ENCODE measurements at regions not wholly inside any gene's neighbourhood (a gene's known extent, or its start where the extent isn't known, plus 50 kb on each side); places are given as distances from the start of the nearest gene placed in this dataset.
"Not testable (repeated sequence)": the region's sequence is repeated elsewhere in the genome, so short reads cannot be mapped to it uniquely, and the experiment has no call there.

GRCh38 chr9:38333047-38333446 lies 59.5 kb upstream of the ALDH1B1 start:
- no peak overlapping the region for H3K4me3 ChIP-seq (ENCODE audit: low read depth in 1 of 2, low read length in 2 of 2)
- H3K4me1 ChIP-seq (ENCODE audit: control insufficient read depth in 2 of 2, insufficient read depth in 2 of 2, low read length in 1 of 2): no peaks in the 10 kb centered on the region
- no peaks in the 10 kb centered on the region for H3K9me3 ChIP-seq (ENCODE audit: control insufficient read depth in 2 of 2, insufficient read depth in 1 of 2, low read depth in 1 of 2, low read length in 1 of 2)
- WGBS, 2 donors: 64 to 72% methylated on average over 5 of the region's 5 CpGs
- H3K27me3 ChIP-seq (ENCODE audit: control insufficient read depth in 1 of 2, insufficient read depth in 2 of 2, low read length in 2 of 2): no peaks in the 10 kb centered on the region
- no peaks in the 10 kb centered on the region for H3K36me3 ChIP-seq (ENCODE audit: control insufficient read depth in 2 of 2, insufficient read depth in 2 of 2, low read length in 1 of 2)
- no peak overlapping the region for H3K27ac ChIP-seq (ENCODE audit: low read depth in 2 of 2, low read length in 1 of 2)

GRCh38 chr9:38332625-38333024 lies 59.9 kb upstream of the ALDH1B1 start:
- no peak overlapping the region for H3K4me3 ChIP-seq (ENCODE audit: low read depth in 1 of 2, low read length in 2 of 2)
- no peaks in the 10 kb centered on the region for H3K4me1 ChIP-seq (ENCODE audit: control insufficient read depth in 2 of 2, insufficient read depth in 2 of 2, low read length in 1 of 2)

GRCh38 chr9:38331141-38331540 lies 61.4 kb upstream of the ALDH1B1 start:
- H3K36me3 ChIP-seq (ENCODE audit: control insufficient read depth in 2 of 2, insufficient read depth in 2 of 2, low read length in 1 of 2): no peaks in the 10 kb centered on the region
- no peaks in the 10 kb centered on the region for H3K4me1 ChIP-seq (ENCODE audit: control insufficient read depth in 2 of 2, insufficient read depth in 2 of 2, low read length in 1 of 2)
- H3K27me3 ChIP-seq (ENCODE audit: control insufficient read depth in 1 of 2, insufficient read depth in 2 of 2, low read length in 2 of 2): no peaks in the 10 kb centered on the region
- H3K4me3 ChIP-seq (ENCODE audit: low read depth in 1 of 2, low read length in 2 of 2): no peak overlapping the region
- H3K27ac ChIP-seq (ENCODE audit: low read depth in 2 of 2, low read length in 1 of 2): no peak overlapping the region
- no peaks in the 10 kb centered on the region for H3K9me3 ChIP-seq (ENCODE audit: control insufficient read depth in 2 of 2, insufficient read depth in 1 of 2, low read depth in 1 of 2, low read length in 1 of 2)
- WGBS, 2 donors: 89 to 92% methylated on average over 8 of the region's 8 CpGs

More at GRCh38 chr9:38332625-38333024, 59.9 kb upstream of the ALDH1B1 start:
- H3K27me3 ChIP-seq (ENCODE audit: control insufficient read depth in 1 of 2, insufficient read depth in 2 of 2, low read length in 2 of 2): no peaks in the 10 kb centered on the region
- no peaks in the 10 kb centered on the region for H3K9me3 ChIP-seq (ENCODE audit: control insufficient read depth in 2 of 2, insufficient read depth in 1 of 2, low read depth in 1 of 2, low read length in 1 of 2)
- no peak overlapping the region for H3K27ac ChIP-seq (ENCODE audit: low read depth in 2 of 2, low read length in 1 of 2)
- H3K36me3 ChIP-seq (ENCODE audit: control insufficient read depth in 2 of 2, insufficient read depth in 2 of 2, low read length in 1 of 2): no peaks in the 10 kb centered on the region
- 83 to 94% methylated on average over 4 of the region's 4 CpGs for WGBS, 2 donors

GRCh38 chr9:38329968-38330367 lies 62.5 kb upstream of the ALDH1B1 start:
- Histone ChIP-seq H3K27ac (ENCODE audit: low read depth in 2 of 2, low read length in 1 of 2) (no peak overlapping the region), H3K4me1 (ENCODE audit: control insufficient read depth in 2 of 2, insufficient read depth in 2 of 2, low read length in 1 of 2) (no peaks in the 10 kb centered on the region), H3K36me3 (ENCODE audit: control insufficient read depth in 2 of 2, insufficient read depth in 2 of 2, low read length in 1 of 2) (no peaks in the 10 kb centered on the region), H3K4me3 (ENCODE audit: low read depth in 1 of 2, low read length in 2 of 2) (no peak overlapping the region), H3K9me3 (ENCODE audit: control insufficient read depth in 2 of 2, insufficient read depth in 1 of 2, low read depth in 1 of 2, low read length in 1 of 2) (no peaks in the 10 kb centered on the region), H3K27me3 (ENCODE audit: control insufficient read depth in 1 of 2, insufficient read depth in 2 of 2, low read length in 2 of 2) (no peaks in the 10 kb centered on the region)
- WGBS, 2 donors: 81 to 91% methylated on average over 11 of the region's 11 CpGs

- H3K27ac ChIP-seq (ENCODE audit: low read depth in 2 of 2, low read length in 1 of 2): no peak overlapping the region
- H3K9me3 ChIP-seq (ENCODE audit: control insufficient read depth in 2 of 2, insufficient read depth in 1 of 2, low read depth in 1 of 2, low read length in 1 of 2): no peaks in the 10 kb centered on the region
- H3K27me3 ChIP-seq (ENCODE audit: control insufficient read depth in 1 of 2, insufficient read depth in 2 of 2, low read length in 2 of 2): no peaks in the 10 kb centered on the region
- no peak overlapping the region for H3K4me3 ChIP-seq (ENCODE audit: low read depth in 1 of 2, low read length in 2 of 2)
- no peaks in the 10 kb centered on the region for H3K4me1 ChIP-seq (ENCODE audit: control insufficient read depth in 2 of 2, insufficient read depth in 2 of 2, low read length in 1 of 2)
- 84% methylated on average over 1 of the region's 1 CpG for WGBS, 2 donors
- H3K36me3 ChIP-seq (ENCODE audit: control insufficient read depth in 2 of 2, insufficient read depth in 2 of 2, low read length in 1 of 2): no peaks in the 10 kb centered on the region
Measured at GRCh38 chr9:38328765-38329164, 63.7 kb upstream of the ALDH1B1 start.

- Histone ChIP-seq H3K27ac (ENCODE audit: low read depth in 2 of 2, low read length in 1 of 2) (no peak overlapping the region), H3K4me3 (ENCODE audit: low read depth in 1 of 2, low read length in 2 of 2) (no peak overlapping the region), H3K4me1 (ENCODE audit: control insufficient read depth in 2 of 2, insufficient read depth in 2 of 2, low read length in 1 of 2) (no peaks in the 10 kb centered on the region), H3K27me3 (ENCODE audit: control insufficient read depth in 1 of 2, insufficient read depth in 2 of 2, low read length in 2 of 2) (no peaks in the 10 kb centered on the region), H3K9me3 (ENCODE audit: control insufficient read depth in 2 of 2, insufficient read depth in 1 of 2, low read depth in 1 of 2, low read length in 1 of 2) (no peaks in the 10 kb centered on the region), H3K36me3 (ENCODE audit: control insufficient read depth in 2 of 2, insufficient read depth in 2 of 2, low read length in 1 of 2) (no peaks in the 10 kb centered on the region)
- 95 to 96% methylated on average over 4 of the region's 4 CpGs for WGBS, 2 donors
Measured at GRCh38 chr9:38326122-38326521, 66.4 kb upstream of the ALDH1B1 start.

DNA sequence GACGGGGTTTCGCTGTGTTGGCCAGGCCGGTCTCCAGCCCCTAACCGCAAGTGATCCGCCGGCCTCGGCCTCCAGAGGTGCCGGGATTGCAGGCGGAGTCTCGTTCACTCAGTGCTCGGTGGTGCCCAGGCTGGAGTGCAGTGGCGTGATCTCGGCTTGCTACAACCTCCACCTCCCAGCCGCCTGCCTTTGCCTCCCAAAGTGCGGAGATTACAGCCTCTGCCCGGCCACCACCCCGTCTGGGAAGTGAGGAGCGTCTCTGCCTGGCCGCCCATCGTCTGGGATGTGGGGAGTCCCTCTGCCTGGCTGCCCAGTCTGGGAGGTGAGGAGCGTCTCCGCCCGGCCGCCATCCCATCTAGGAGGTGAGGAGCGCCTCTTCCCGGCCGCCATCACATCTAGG lies 68.3 kb upstream of the ALDH1B1 start:
- H3K36me3 ChIP-seq (ENCODE audit: control insufficient read depth in 2 of 2, insufficient read depth in 2 of 2, low read length in 1 of 2); H3K4me3 ChIP-seq (ENCODE audit: low read depth in 1 of 2, low read length in 2 of 2); H3K27ac ChIP-seq (ENCODE audit: low read depth in 2 of 2, low read length in 1 of 2); H3K27me3 ChIP-seq (ENCODE audit: control insufficient read depth in 1 of 2, insufficient read depth in 2 of 2, low read length in 2 of 2); H3K4me1 ChIP-seq (ENCODE audit: control insufficient read depth in 2 of 2, insufficient read depth in 2 of 2, low read length in 1 of 2); H3K9me3 ChIP-seq (ENCODE audit: control insufficient read depth in 2 of 2, insufficient read depth in 1 of 2, low read depth in 1 of 2, low read length in 1 of 2): not testable (repeated sequence)
- WGBS, 2 donors: 96 to 97% methylated on average over 23 to 27 of the region's 27 CpGs

DNA sequence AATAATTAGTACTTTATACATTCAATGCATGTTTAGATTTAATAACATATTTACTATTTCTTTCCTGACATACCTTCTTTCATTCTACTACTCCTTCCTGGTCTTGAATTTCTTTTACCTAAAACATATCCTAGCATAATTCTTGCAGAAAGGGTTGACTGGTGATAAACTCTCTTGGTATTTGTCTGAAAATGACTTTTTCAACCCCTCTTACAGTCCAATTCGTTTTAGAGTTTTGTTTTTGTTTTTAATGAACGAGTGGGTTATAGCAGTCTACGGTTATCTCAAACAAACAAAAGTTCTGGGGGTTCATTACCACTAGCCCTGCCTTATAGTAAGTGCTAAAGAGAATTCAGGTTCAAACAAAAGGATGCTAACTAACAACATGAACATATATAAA lies 69.6 kb upstream of the ALDH1B1 start:
- no peaks in the 10 kb centered on the region for H3K27me3 ChIP-seq (ENCODE audit: control insufficient read depth in 1 of 2, insufficient read depth in 2 of 2, low read length in 2 of 2)
- H3K4me1 ChIP-seq (ENCODE audit: control insufficient read depth in 2 of 2, insufficient read depth in 2 of 2, low read length in 1 of 2): no peaks in the 10 kb centered on the region
- H3K36me3 ChIP-seq (ENCODE audit: control insufficient read depth in 2 of 2, insufficient read depth in 2 of 2, low read length in 1 of 2): no peaks in the 10 kb centered on the region
- no peaks in the 10 kb centered on the region for H3K9me3 ChIP-seq (ENCODE audit: control insufficient read depth in 2 of 2, insufficient read depth in 1 of 2, low read depth in 1 of 2, low read length in 1 of 2)
- H3K27ac ChIP-seq (ENCODE audit: low read depth in 2 of 2, low read length in 1 of 2): no peak overlapping the region
- WGBS, 2 donors: 78 to 82% methylated on average over 3 of the region's 3 CpGs
- no peak overlapping the region for H3K4me3 ChIP-seq (ENCODE audit: low read depth in 1 of 2, low read length in 2 of 2)

DNA sequence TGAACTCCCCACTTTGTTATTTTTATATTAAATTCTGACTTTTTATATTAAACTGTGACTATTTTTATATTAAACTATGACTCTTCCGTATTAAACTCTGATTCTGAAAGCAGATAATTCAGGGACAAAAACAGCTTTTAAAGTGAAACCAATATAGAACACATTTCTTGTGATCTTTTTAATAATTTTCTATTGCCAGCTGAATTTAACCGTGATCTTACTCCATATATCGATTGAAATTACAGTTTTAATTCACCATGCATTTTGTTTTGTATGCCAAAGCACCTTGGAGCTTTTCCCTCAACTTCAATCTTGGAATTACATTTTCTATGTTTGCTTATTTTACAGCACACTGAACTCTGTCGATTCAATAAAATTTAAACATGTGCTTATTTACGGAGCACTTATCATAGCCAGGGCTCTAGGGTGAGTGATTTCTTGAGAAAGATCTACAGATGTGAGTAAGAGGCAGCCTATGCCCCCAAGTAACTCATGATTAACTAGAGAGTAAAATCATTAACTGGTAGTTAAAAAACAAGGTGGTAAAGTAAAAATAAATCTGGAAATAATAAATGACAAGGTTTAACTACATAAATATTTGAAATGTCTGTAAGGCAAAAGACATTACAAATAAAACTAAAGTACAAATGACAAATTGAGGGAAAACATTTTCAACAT lies 72.9 kb upstream of the ALDH1B1 start:
- H3K36me3 ChIP-seq (ENCODE audit: control insufficient read depth in 2 of 2, insufficient read depth in 2 of 2, low read length in 1 of 2): no peaks in the 10 kb centered on the region
- WGBS, 2 donors: 32 to 36% methylated on average over 5 of the region's 5 CpGs
- H3K27ac ChIP-seq (ENCODE audit: low read depth in 2 of 2, low read length in 1 of 2): no peak overlapping the region
- H3K4me3 ChIP-seq (ENCODE audit: low read depth in 1 of 2, low read length in 2 of 2): no peak overlapping the region
- peaks cover 0 to 6% of the 10 kb centered on the region in 2 donors for H3K4me1 ChIP-seq (ENCODE audit: control insufficient read depth in 2 of 2, insufficient read depth in 2 of 2, low read length in 1 of 2)
- H3K9me3 ChIP-seq (ENCODE audit: control insufficient read depth in 2 of 2, insufficient read depth in 1 of 2, low read depth in 1 of 2, low read length in 1 of 2): no peaks in the 10 kb centered on the region
- H3K27me3 ChIP-seq (ENCODE audit: control insufficient read depth in 1 of 2, insufficient read depth in 2 of 2, low read length in 2 of 2): no peaks in the 10 kb centered on the region

GRCh38 chr9:38318759-38319495 lies 73.6 kb upstream of the ALDH1B1 start:
- Histone ChIP-seq H3K27ac (ENCODE audit: low read depth in 2 of 2, low read length in 1 of 2) (no peak overlapping the region), H3K4me3 (ENCODE audit: low read depth in 1 of 2, low read length in 2 of 2) (no peak overlapping the region)

More at GRCh38 chr9:38318759-38319495, 73.6 kb upstream of the ALDH1B1 start:
- Histone ChIP-seq H3K4me1 (ENCODE audit: control insufficient read depth in 2 of 2, insufficient read depth in 2 of 2, low read length in 1 of 2) (peaks cover 0 to 6% of the 10 kb centered on the region in 2 donors), H3K9me3 (ENCODE audit: control insufficient read depth in 2 of 2, insufficient read depth in 1 of 2, low read depth in 1 of 2, low read length in 1 of 2) (no peaks in the 10 kb centered on the region), H3K27me3 (ENCODE audit: control insufficient read depth in 1 of 2, insufficient read depth in 2 of 2, low read length in 2 of 2) (no peaks in the 10 kb centered on the region), H3K36me3 (ENCODE audit: control insufficient read depth in 2 of 2, insufficient read depth in 2 of 2, low read length in 1 of 2) (no peaks in the 10 kb centered on the region)
- WGBS, 2 donors: 21 to 23% methylated on average over 13 of the region's 13 CpGs

Measured in esophagus (tissue), 2 donors.